OCI-LY7 (cell line): ENCODE measurements at regions not wholly inside any gene's neighbourhood (a gene's known extent, or its start where the extent isn't known, plus 50 kb on each side); places are given as distances from the start of the nearest gene placed in this dataset.

Experiments
- BruUV-seq: library from RNA; stranded (reverse); fragments of 400-500 nt; replicated peaks from 2 replicates; lab custom pipeline; 2021; lab: Mats Ljungman, UMichigan
- CTCF ChIA-PET: fragments of 300-600 bp; sonication (Branson Sonifier 250); formaldehyde crosslinking; loops from one replicate; lab custom pipeline; 2022; ENCODE audit warnings: antibody characterized with exemption; ENCODE audit not compliant: unreplicated experiment; lab: Charles Lee
- POLR2A ChIA-PET: fragments of 300-600 bp; sonication (Branson Sonifier 250); formaldehyde crosslinking; loops from one replicate; lab custom pipeline; 2022; ENCODE audit warnings: antibody characterized with exemption; lab: Charles Lee
- DNase-seq: peaks from one replicate; pipeline ENCODE4 v3.0.0-alpha.2; 2015; ENCODE audit warnings: low spot score
- H2AFZ ChIP-seq: fragments of 200-600 bp; sonication (generic), shearing (Covaris generic); 2 replicates; pipeline ENCODE4 v1.6.1; 2014; ENCODE audit warnings: mild to moderate bottlenecking, antibody characterized with exemption, low read length, moderate library complexity
- H3K27ac ChIP-seq: fragments of 200-600 bp; sonication (generic); 2 replicates; pipeline ENCODE4 v1.5.1; 2014; ENCODE audit warnings: mixed run types, low read depth, mild to moderate bottlenecking, moderate library complexity, low read length, inconsistent platforms; ENCODE audit not compliant: poor library complexity, severe bottlenecking
- H3K36me3 ChIP-seq: fragments of 200-600 bp; sonication (generic); 2 replicates; pipeline ENCODE4 v1.6.1; 2014; ENCODE audit warnings: mild to moderate bottlenecking, antibody characterized with exemption, low read length, moderate library complexity, mixed read lengths; ENCODE audit not compliant: insufficient read depth
- H3K4me1 ChIP-seq: fragments of 200-600 bp; sonication (generic); 2 replicates; pipeline ENCODE4 v1.5.1; 2014; ENCODE audit warnings: mild to moderate bottlenecking, low read length; ENCODE audit not compliant: insufficient read depth, poor library complexity, severe bottlenecking
- H3K4me2 ChIP-seq: fragments of 200-600 bp; sonication (generic); 2 replicates; pipeline ENCODE4 v1.6.1; 2014; ENCODE audit warnings: mild to moderate bottlenecking, low read length
- H3K4me3 ChIP-seq: fragments of 200-600 bp; sonication (generic); 2 replicates; pipeline ENCODE4 v1.5.1; 2014; ENCODE audit warnings: mild to moderate bottlenecking, low read depth, low read length; ENCODE audit not compliant: poor library complexity, severe bottlenecking
- H3K79me2 ChIP-seq: fragments of 200-600 bp; sonication (generic); 2 replicates; pipeline ENCODE4 v1.6.1; 2016; ENCODE audit warnings: low read depth, mild to moderate bottlenecking, low read length, moderate library complexity, mixed read lengths; ENCODE audit not compliant: insufficient read depth
- H3K9me2 ChIP-seq: fragments of 200-600 bp; sonication (generic); 2 replicates; pipeline ENCODE4 v1.6.1; 2016; ENCODE audit warnings: mild to moderate bottlenecking, low read length, mixed read lengths; ENCODE audit not compliant: insufficient read depth
- H3K9me3 ChIP-seq: fragments of 200-600 bp; sonication (generic); 2 replicates; pipeline ENCODE4 v1.6.1; 2014; ENCODE audit warnings: mild to moderate bottlenecking, mixed run types, low read length, mixed read lengths
- H4K20me1 ChIP-seq: fragments of 200-600 bp; sonication (generic); 2 replicates; pipeline ENCODE4 v1.6.1; 2014; ENCODE audit warnings: mild to moderate bottlenecking, antibody characterized with exemption, low read length, moderate library complexity, mixed read lengths; ENCODE audit not compliant: insufficient read depth
- EZH2phosphoT487 ChIP-seq: fragments of 200-600 bp; sonication (generic); IDR thresholded peaks from 2 replicates; pipeline ENCODE4 v1.6.1; 2018; ENCODE audit warnings: low read depth, borderline replicate concordance, mild to moderate bottlenecking, mixed run types, antibody characterized with exemption, low read length, moderate library complexity, mixed read lengths
- intact Hi-C: fragments of 100-400 bp; cut with micrococcal nuclease; formaldehyde crosslinking; loops from one replicate; pipeline ENCODE4 v1.10.0; 2022; ENCODE audit not compliant: unreplicated experiment
- TF ChIP-seq, protein P1 (sequence below): fragments of 200-600 bp; sonication (generic); conservative IDR thresholded peaks from 2 replicates; pipeline ENCODE4 v1.5.1; 2014; ENCODE audit warnings: mild to moderate bottlenecking, antibody characterized with exemption, low read length, moderate library complexity, mixed read lengths

DNA sequence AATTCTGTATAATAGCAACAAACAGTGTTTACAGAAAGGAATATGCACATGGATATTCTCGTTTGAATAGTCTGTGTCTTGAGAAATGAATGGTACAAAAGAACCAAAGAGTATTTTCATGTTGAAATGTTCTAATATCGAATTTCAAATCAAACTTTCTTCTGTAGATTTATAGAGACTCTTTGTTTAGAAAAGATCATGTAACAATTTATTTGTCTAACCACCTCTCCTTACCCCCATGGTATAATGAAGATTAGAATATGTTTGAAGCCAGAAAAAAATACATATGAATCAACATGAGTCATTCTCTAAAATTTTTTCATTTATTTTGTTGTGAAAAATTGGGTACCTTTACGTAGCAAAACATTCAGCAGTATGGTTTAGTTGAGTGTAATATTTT, 285.6 kb downstream of the PRR16 start:
- no peak for TF ChIP-seq EZH2phosphoT487
- TF ChIP-seq, protein P1, sequence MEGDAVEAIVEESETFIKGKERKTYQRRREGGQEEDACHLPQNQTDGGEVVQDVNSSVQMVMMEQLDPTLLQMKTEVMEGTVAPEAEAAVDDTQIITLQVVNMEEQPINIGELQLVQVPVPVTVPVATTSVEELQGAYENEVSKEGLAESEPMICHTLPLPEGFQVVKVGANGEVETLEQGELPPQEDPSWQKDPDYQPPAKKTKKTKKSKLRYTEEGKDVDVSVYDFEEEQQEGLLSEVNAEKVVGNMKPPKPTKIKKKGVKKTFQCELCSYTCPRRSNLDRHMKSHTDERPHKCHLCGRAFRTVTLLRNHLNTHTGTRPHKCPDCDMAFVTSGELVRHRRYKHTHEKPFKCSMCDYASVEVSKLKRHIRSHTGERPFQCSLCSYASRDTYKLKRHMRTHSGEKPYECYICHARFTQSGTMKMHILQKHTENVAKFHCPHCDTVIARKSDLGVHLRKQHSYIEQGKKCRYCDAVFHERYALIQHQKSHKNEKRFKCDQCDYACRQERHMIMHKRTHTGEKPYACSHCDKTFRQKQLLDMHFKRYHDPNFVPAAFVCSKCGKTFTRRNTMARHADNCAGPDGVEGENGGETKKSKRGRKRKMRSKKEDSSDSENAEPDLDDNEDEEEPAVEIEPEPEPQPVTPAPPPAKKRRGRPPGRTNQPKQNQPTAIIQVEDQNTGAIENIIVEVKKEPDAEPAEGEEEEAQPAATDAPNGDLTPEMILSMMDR = no peak
- H3K27ac ChIP-seq = no peak overlapping the region
- H3K4me1 ChIP-seq = no peaks in the 10 kb centered on the region
- intact Hi-C loops = no loop called here
- H3K9me3 ChIP-seq = no peaks in the 10 kb centered on the region
- no peaks in the 10 kb centered on the region for H3K9me2 ChIP-seq
- H3K79me2 ChIP-seq = no peaks in the 10 kb centered on the region
- CTCF ChIA-PET = no interaction called here
- H3K4me2 ChIP-seq = no peak overlapping the region
- no peak overlapping the region for H2AFZ ChIP-seq
- no TSS peak for BruUV-seq
- POLR2A ChIA-PET = no interaction called here
- DNase-seq = no peak
- H4K20me1 ChIP-seq = no peaks in the 10 kb centered on the region
- no peaks in the 10 kb centered on the region for H3K36me3 ChIP-seq
- H3K4me3 ChIP-seq = no peak overlapping the region

DNA sequence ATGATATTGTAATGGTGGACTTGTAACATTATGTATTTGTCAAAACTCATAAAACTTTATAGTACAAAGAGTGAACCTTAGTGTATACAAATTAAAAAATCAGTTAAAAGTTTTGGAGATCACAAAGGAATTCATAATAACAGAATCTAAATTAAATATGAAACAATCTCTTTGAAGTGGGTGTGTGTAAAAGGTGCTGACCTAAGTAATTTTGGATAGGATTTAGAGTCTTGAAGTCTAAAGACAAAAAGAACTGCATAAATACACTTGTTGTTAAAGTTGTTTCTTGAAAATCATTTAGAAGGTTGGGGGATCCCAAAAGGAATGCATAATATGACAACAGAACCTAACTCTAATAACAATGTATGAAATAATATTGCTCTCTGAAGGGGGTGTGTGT, 295.5 kb downstream of the PRR16 start:
- Histone ChIP-seq H4K20me1 (no peaks in the 10 kb centered on the region), H3K79me2 (no peaks in the 10 kb centered on the region), H3K27ac (no peak overlapping the region), H3K4me3 (no peak overlapping the region), H3K9me3 (no peaks in the 10 kb centered on the region), H3K4me1 (no peaks in the 10 kb centered on the region), H3K9me2 (no peaks in the 10 kb centered on the region), H2AFZ (no peak overlapping the region), H3K36me3 (no peaks in the 10 kb centered on the region), H3K4me2 (no peak overlapping the region)
- CTCF ChIA-PET = no interaction called here
- intact Hi-C loops = no loop called here
- BruUV-seq = no TSS peak
- TF ChIP-seq EZH2phosphoT487 = no peak
- TF ChIP-seq, protein P1 = no peak
- POLR2A ChIA-PET = no interaction called here
- no peak for DNase-seq

DNA sequence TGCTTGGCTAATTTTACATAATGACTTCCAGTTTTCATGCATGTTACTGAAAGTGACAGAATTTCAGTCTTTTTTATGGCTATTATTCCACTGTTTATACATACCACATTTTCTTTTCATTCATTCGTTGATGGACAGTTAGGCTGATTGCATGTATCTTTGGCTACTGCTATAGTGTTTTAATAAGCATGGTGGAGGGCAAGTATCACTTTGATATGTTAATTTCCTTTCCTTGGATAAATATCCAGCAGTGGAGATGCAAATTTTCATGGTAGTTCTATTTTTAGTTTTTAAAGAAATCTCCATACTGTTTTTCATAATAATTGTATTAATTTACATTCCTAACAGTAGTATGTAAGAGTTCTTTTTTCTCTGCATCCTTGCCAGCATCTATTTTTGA, 297.9 kb downstream of the PRR16 start:
- CTCF ChIA-PET = no interaction called here
- no TSS peak for BruUV-seq
- no peak overlapping the region for H3K27ac ChIP-seq
- no peaks in the 10 kb centered on the region for H3K79me2 ChIP-seq
- no peak overlapping the region for H2AFZ ChIP-seq
- no peaks in the 10 kb centered on the region for H3K4me1 ChIP-seq
- H3K36me3 ChIP-seq = no peaks in the 10 kb centered on the region
- no peaks in the 10 kb centered on the region for H3K9me2 ChIP-seq
- H3K9me3 ChIP-seq = no peaks in the 10 kb centered on the region
- TF ChIP-seq, protein P1 = no peak
- TF ChIP-seq EZH2phosphoT487 = no peak
- intact Hi-C loops = no loop called here
- POLR2A ChIA-PET = no interaction called here
- H3K4me3 ChIP-seq = no peak overlapping the region
- H3K4me2 ChIP-seq = no peak overlapping the region
- DNase-seq = no peak
- no peaks in the 10 kb centered on the region for H4K20me1 ChIP-seq
